ENCODE measurements at regions not wholly inside any gene's neighbourhood (a gene's known extent, or its start where the extent isn't known, plus 50 kb on each side); places are given as distances from the start of the nearest gene placed in this dataset.
"Not testable (repeated sequence)": the region's sequence is repeated elsewhere in the genome, so short reads cannot be mapped to it uniquely, and the experiment has no call there.

- ATAC-seq (no peak), DNase-seq (no peak)
- POLR2A ChIA-PET: no interaction called here
- no peak for TF ChIP-seq CTCF (IDR thresholded peaks at IDR 0.05)
- no peaks in the 10 kb centered on the region for H3K9me3 Mint-ChIP-seq
- no peaks in the 10 kb centered on the region for H3K27me3 Mint-ChIP-seq
- H3K4me3 Mint-ChIP-seq: no peak overlapping the region
- H3K36me3 Mint-ChIP-seq (ENCODE audit: low read depth): no peaks in the 10 kb centered on the region
- CTCF ChIA-PET: no interaction called here
- H3K4me1 Mint-ChIP-seq (ENCODE audit: low read depth): no peaks in the 10 kb centered on the region
- intact Hi-C loops (cut with micrococcal nuclease): no loop called here
- H3K27ac Mint-ChIP-seq: no peak overlapping the region
Measured at GRCh38 chr11:82194521-82194920, 539.1 kb downstream of the FAM181B start.

- intact Hi-C loops (cut with micrococcal nuclease): no loop called here
- no peak for DNase-seq
- CTCF ChIA-PET: no interaction called here
- no peaks in the 10 kb centered on the region for H3K4me1 Mint-ChIP-seq (ENCODE audit: low read depth)
- H3K36me3 Mint-ChIP-seq (ENCODE audit: low read depth): no peaks in the 10 kb centered on the region
- H3K4me3 Mint-ChIP-seq: no peak overlapping the region
- POLR2A ChIA-PET: no interaction called here
- no peak for TF ChIP-seq CTCF (IDR thresholded peaks at IDR 0.05)
- no peak for ATAC-seq
- H3K27ac Mint-ChIP-seq: no peak overlapping the region
- no peaks in the 10 kb centered on the region for H3K9me3 Mint-ChIP-seq
- no peaks in the 10 kb centered on the region for H3K27me3 Mint-ChIP-seq
Measured at GRCh38 chr11:82191695-82192094, 542.0 kb downstream of the FAM181B start.

GRCh38 chr11:82185925-82186324 lies 547.7 kb downstream of the FAM181B start:
- H3K9me3 Mint-ChIP-seq: no peaks in the 10 kb centered on the region
- no peaks in the 10 kb centered on the region for H3K4me1 Mint-ChIP-seq (ENCODE audit: low read depth)
- DNase-seq (no peak), ATAC-seq (no peak)
- H3K27me3 Mint-ChIP-seq: no peaks in the 10 kb centered on the region
- TF ChIP-seq CTCF (IDR thresholded peaks at IDR 0.05): no peak
- H3K36me3 Mint-ChIP-seq (ENCODE audit: low read depth): no peaks in the 10 kb centered on the region
- no peak overlapping the region for H3K27ac Mint-ChIP-seq
- POLR2A ChIA-PET: no interaction called here
- CTCF ChIA-PET: no interaction called here
- intact Hi-C loops (cut with micrococcal nuclease): no loop called here
- no peak overlapping the region for H3K4me3 Mint-ChIP-seq

- intact Hi-C loops (cut with micrococcal nuclease): no loop called here
- no peak for TF ChIP-seq CTCF (IDR thresholded peaks at IDR 0.05)
- Mint-ChIP-seq H3K27ac (no peak overlapping the region), H3K36me3 (ENCODE audit: low read depth) (no peaks in the 10 kb centered on the region), H3K27me3 (no peaks in the 10 kb centered on the region), H3K9me3 (no peaks in the 10 kb centered on the region), H3K4me3 (no peak overlapping the region), H3K4me1 (ENCODE audit: low read depth) (no peaks in the 10 kb centered on the region)
- POLR2A ChIA-PET: no interaction called here
- ATAC-seq (no peak), DNase-seq (no peak)
- CTCF ChIA-PET: no interaction called here
Measured at GRCh38 chr11:82184966-82185365, 548.7 kb downstream of the FAM181B start.

- H3K36me3 Mint-ChIP-seq (ENCODE audit: low read depth): no peaks in the 10 kb centered on the region
- H3K9me3 Mint-ChIP-seq: no peaks in the 10 kb centered on the region
- H3K4me1 Mint-ChIP-seq (ENCODE audit: low read depth): no peaks in the 10 kb centered on the region
- CTCF ChIA-PET: no interaction called here
- H3K27ac Mint-ChIP-seq: no peak overlapping the region
- intact Hi-C loops (cut with micrococcal nuclease): no loop called here
- no peak for ATAC-seq
- POLR2A ChIA-PET: interaction anchor here (0.6 kb wide), 1 partner anchor 453 kb away, joined by 3 read pairs; no protein-coding TSS in a partner anchor
- TF ChIP-seq CTCF (IDR thresholded peaks at IDR 0.05): no peak
- no peaks in the 10 kb centered on the region for H3K27me3 Mint-ChIP-seq
- no peak for DNase-seq
- H3K4me3 Mint-ChIP-seq: no peak overlapping the region
Measured at GRCh38 chr11:82183346-82183745, 550.3 kb downstream of the FAM181B start.

GRCh38 chr11:82182697-82183096 lies 551.0 kb downstream of the FAM181B start:
- H3K27ac Mint-ChIP-seq; intact Hi-C loops (cut with micrococcal nuclease); H3K4me1 Mint-ChIP-seq (ENCODE audit: low read depth); CTCF ChIA-PET; H3K4me3 Mint-ChIP-seq; H3K36me3 Mint-ChIP-seq (ENCODE audit: low read depth); DNase-seq; H3K9me3 Mint-ChIP-seq; ATAC-seq; H3K27me3 Mint-ChIP-seq: not testable (repeated sequence)
- POLR2A ChIA-PET: interaction anchor here (0.6 kb wide), 1 partner anchor 453 kb away, joined by 3 read pairs; no protein-coding TSS in a partner anchor

- POLR2A ChIA-PET, H3K9me3 Mint-ChIP-seq: not testable (repeated sequence)
Measured at GRCh38 chr11:82181796-82182195, 551.9 kb downstream of the FAM181B start.

More at GRCh38 chr11:82181796-82182195, 551.9 kb downstream of the FAM181B start:
- DNase-seq; H3K27me3 Mint-ChIP-seq; ATAC-seq; H3K27ac Mint-ChIP-seq; H3K36me3 Mint-ChIP-seq (ENCODE audit: low read depth); H3K4me1 Mint-ChIP-seq (ENCODE audit: low read depth); H3K4me3 Mint-ChIP-seq; intact Hi-C loops (cut with micrococcal nuclease); CTCF ChIA-PET: not testable (repeated sequence)
